ENCODE measurements at regions not wholly inside any gene's neighbourhood (a gene's known extent, or its start where the extent isn't known, plus 50 kb on each side); places are given as distances from the start of the nearest gene placed in this dataset.
"Not testable (repeated sequence)": the region's sequence is repeated elsewhere in the genome, so short reads cannot be mapped to it uniquely, and the experiment has no call there.

DNA sequence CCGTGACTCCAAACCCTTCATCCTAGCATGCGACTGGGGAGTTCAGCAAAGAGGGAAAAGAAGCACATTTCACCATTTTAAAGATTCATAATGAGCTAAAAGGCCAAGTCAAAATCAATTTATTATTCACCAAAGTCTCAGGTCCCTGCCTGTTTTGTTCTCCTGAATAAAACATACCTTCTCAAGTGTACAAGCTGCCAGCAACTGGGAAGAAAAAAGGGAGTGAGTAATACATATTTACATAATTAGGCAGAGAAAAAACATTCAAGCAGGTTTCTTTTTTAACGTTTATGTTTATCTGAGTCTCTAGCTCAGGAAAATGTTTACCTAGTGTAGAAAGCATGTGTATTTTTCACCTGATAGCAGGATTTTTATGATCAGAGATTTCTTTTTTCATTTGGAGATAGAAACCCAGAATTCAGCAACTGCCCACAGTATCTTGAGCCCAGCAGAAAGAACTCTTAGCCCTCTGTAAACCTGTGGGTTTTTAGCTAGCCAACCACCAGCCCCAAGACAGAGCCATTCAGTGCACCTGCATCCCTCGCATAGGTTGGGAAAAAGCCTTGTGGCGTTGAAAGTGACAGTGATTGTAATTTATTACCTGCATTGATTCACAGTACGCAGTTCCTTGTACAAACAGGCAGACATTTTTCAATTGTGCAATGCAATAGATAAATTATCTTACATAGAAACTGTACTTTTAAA, 117.9 kb upstream of the GRIA1 start:
- DNase-seq (ENCODE audit: low read depth in 1 of 2, low spot score in 1 of 2) = no peak
- no peaks in the 10 kb centered on the region for H3K9me3 ChIP-seq
- no peak overlapping the region for H3K4me3 ChIP-seq
- 4% methylated on average over 6 of the region's 6 CpGs for WGBS (ENCODE audit: missing lambda C conversion rate)
- no peak for TF ChIP-seq RCOR1 (IDR thresholded peaks at IDR 0.05; ENCODE audit: low read depth, low read length)
- H3K4me1 ChIP-seq = no peaks in the 10 kb centered on the region
- CTCF ChIA-PET = no interaction called here
- FAIRE-seq = no peak
- POLR2A ChIA-PET = no interaction called here
- H3K27ac ChIP-seq = no peak overlapping the region
- ATAC-seq = no peak
- H3K4me2 ChIP-seq = no peak overlapping the region

DNA sequence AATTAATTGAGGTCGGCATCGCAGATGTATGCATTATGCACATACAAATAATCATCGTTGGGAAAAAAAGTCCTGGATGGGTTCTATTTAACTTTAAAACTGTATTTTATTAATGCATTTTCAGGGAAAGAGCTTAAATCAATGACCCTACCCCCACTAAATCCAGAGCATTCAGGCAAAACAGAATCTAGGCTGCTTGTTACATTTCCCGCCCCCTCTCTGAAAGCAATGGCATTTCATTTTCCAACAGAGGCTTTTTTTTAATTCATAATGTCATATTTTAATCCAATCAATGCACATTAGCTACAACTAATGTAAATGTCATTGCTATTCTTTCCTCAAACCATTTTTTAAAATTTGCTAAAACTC, 117.4 kb upstream of the GRIA1 start:
- FAIRE-seq = no peak
- CTCF ChIA-PET = no interaction called here

DNA sequence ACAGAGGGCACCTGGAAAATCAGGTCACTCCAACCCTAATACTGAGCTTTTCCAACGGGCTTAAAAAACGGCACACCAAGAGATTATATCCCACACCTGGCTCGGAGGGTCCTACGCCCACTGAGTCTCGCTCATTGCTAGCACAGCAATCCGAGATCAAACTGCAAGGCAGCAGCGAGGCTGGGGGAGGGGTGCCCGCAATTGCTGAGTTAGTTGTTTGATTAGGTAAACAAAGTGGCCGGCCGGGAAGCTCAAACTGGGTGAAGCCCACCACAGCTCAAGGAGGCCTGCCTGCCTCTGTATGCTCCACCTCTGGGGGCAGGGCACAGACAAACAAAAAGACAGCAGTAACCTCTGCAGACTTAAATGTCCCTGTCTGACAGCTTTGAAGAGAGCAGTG, 108.8 kb upstream of the GRIA1 start:
- DNase-seq (ENCODE audit: low read depth in 1 of 2, low spot score in 1 of 2); H3K4me1 ChIP-seq; CTCF ChIA-PET; FAIRE-seq; H3K27ac ChIP-seq; H3K4me3 ChIP-seq; H3K4me2 ChIP-seq; H3K9me3 ChIP-seq; ATAC-seq; POLR2A ChIA-PET: not testable (repeated sequence)
- WGBS (ENCODE audit: missing lambda C conversion rate) = 33% methylated on average over 10 of the region's 10 CpGs

More for the DNA sequence above, 117.4 kb upstream of the GRIA1 start:
- no peaks in the 10 kb centered on the region for H3K9me3 ChIP-seq
- DNase-seq (ENCODE audit: low read depth in 1 of 2, low spot score in 1 of 2) (no peak), ATAC-seq (no peak)
- no peak overlapping the region for H3K27ac ChIP-seq
- no peak overlapping the region for H3K4me2 ChIP-seq
- POLR2A ChIA-PET = no interaction called here
- H3K4me3 ChIP-seq = no peak overlapping the region
- H3K4me1 ChIP-seq = no peaks in the 10 kb centered on the region
- TF ChIP-seq CHD2 (IDR thresholded peaks at IDR 0.05; ENCODE audit: low read length, partially characterized antibody) (no peak), NR3C1 (IDR thresholded peaks at IDR 0.05) (no peak), FOXS1 (CRISPR knock-in tag; IDR thresholded peaks at IDR 0.05) (no peak), NPAS2 (CRISPR knock-in tag; IDR thresholded peaks at IDR 0.05; ENCODE audit: borderline replicate concordance) (no peak), HOXB5 (CRISPR knock-in tag; IDR thresholded peaks at IDR 0.05) (no peak), BHLHE40 (IDR thresholded peaks at IDR 0.05; ENCODE audit: low read depth, low read length) (no peak), ZFP36 (IDR thresholded peaks at IDR 0.05; ENCODE audit: borderline replicate concordance, partially characterized antibody) (no peak), KDM5A (IDR thresholded peaks at IDR 0.05) (no peak), ZSCAN20 (CRISPR knock-in tag; IDR thresholded peaks at IDR 0.05) (no peak), MAFK (IDR thresholded peaks at IDR 0.05; ENCODE audit: partially characterized antibody) (no peak), HOXB13 (CRISPR knock-in tag; IDR thresholded peaks at IDR 0.05; ENCODE audit: low read depth) (no peak)
- TF ChIP-seq, protein P1, sequence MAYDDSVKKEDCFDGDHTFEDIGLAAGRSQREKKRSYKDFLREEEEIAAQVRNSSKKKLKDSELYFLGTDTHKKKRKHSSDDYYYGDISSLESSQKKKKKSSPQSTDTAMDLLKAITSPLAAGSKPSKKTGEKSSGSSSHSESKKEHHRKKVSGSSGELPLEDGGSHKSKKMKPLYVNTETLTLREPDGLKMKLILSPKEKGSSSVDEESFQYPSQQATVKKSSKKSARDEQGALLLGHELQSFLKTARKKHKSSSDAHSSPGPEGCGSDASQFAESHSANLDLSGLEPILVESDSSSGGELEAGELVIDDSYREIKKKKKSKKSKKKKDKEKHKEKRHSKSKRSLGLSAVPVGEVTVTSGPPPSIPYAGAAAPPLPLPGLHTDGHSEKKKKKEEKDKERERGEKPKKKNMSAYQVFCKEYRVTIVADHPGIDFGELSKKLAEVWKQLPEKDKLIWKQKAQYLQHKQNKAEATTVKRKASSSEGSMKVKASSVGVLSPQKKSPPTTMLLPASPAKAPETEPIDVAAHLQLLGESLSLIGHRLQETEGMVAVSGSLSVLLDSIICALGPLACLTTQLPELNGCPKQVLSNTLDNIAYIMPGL (CRISPR knock-in tag; IDR thresholded peaks at IDR 0.05; ENCODE audit: borderline replicate concordance) = no peak
- TF ChIP-seq, protein P2, sequence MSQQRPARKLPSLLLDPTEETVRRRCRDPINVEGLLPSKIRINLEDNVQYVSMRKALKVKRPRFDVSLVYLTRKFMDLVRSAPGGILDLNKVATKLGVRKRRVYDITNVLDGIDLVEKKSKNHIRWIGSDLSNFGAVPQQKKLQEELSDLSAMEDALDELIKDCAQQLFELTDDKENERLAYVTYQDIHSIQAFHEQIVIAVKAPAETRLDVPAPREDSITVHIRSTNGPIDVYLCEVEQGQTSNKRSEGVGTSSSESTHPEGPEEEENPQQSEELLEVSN (IDR thresholded peaks at IDR 0.05; ENCODE audit: borderline replicate concordance, low read depth) = no peak
- TF ChIP-seq, protein P3, sequence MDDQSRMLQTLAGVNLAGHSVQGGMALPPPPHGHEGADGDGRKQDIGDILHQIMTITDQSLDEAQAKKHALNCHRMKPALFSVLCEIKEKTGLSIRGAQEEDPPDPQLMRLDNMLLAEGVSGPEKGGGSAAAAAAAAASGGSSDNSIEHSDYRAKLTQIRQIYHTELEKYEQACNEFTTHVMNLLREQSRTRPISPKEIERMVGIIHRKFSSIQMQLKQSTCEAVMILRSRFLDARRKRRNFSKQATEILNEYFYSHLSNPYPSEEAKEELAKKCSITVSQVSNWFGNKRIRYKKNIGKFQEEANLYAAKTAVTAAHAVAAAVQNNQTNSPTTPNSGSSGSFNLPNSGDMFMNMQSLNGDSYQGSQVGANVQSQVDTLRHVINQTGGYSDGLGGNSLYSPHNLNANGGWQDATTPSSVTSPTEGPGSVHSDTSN (IDR thresholded peaks at IDR 0.05) = no peak
- TF ChIP-seq, protein P4, sequence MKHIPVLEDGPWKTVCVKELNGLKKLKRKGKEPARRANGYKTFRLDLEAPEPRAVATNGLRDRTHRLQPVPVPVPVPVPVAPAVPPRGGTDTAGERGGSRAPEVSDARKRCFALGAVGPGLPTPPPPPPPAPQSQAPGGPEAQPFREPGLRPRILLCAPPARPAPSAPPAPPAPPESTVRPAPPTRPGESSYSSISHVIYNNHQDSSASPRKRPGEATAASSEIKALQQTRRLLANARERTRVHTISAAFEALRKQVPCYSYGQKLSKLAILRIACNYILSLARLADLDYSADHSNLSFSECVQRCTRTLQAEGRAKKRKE (CRISPR knock-in tag; IDR thresholded peaks at IDR 0.05; ENCODE audit: low read depth) = no peak
- 30% methylated on average over 4 of the region's 4 CpGs for WGBS (ENCODE audit: missing lambda C conversion rate)

DNA sequence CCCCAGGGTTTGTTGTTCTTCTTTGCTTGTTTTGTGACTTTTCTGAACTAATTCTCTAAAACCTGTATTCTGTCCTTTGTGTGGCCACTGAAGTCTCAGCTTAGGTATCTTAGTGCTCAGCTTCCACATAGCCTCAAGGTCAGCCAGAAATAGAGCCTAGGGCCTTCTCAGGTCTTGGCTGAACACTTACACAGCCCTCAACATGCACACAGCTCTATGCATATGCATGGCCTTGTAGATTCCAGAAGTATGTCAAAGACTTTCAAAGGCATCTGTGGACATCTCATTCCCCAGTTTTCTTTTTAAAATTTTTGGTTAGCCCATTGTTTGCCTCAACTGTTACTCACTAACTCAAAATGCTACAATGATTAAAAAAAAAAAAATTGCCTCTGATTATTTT, 99.9 kb upstream of the GRIA1 start:
- no peak overlapping the region for H3K4me2 ChIP-seq
- FAIRE-seq (no peak), DNase-seq (ENCODE audit: low read depth in 1 of 2, low spot score in 1 of 2) (no peak), ATAC-seq (no peak)
- no peak overlapping the region for H3K4me3 ChIP-seq
- POLR2A ChIA-PET = no interaction called here
- H3K4me1 ChIP-seq = no peaks in the 10 kb centered on the region
- CTCF ChIA-PET = no interaction called here
- H3K27ac ChIP-seq = no peak overlapping the region
- no peaks in the 10 kb centered on the region for H3K9me3 ChIP-seq
- TF ChIP-seq POLR2A (IDR thresholded peaks at IDR 0.05; ENCODE audit: low read length) (no peak), RAD21 (conservative IDR thresholded peaks at IDR 0.05 in 1 of 2, IDR thresholded peaks at IDR 0.05 in 1 of 2) (no peak), CBX2 (IDR thresholded peaks at IDR 0.05; ENCODE audit: borderline replicate concordance, low read depth) (no peak), POLR2AphosphoS2 (conservative IDR thresholded peaks at IDR 0.05; ENCODE audit: low read length) (no peak), CHD4 (IDR thresholded peaks at IDR 0.05; ENCODE audit: borderline replicate concordance) (no peak), CEBPB (IDR thresholded peaks at IDR 0.05) (no peak), MAZ (IDR thresholded peaks at IDR 0.05; ENCODE audit: borderline replicate concordance, low read depth, low read length) (no peak), SREBF2 (IDR thresholded peaks at IDR 0.05) (no peak), FOXS1 (CRISPR knock-in tag; IDR thresholded peaks at IDR 0.05) (no peak), JUNB (IDR thresholded peaks at IDR 0.05) (no peak), FOSB (CRISPR knock-in tag; IDR thresholded peaks at IDR 0.05) (no peak), BHLHE40 (IDR thresholded peaks at IDR 0.05; ENCODE audit: low read depth, low read length) (no peak)
- TF ChIP-seq, protein P5, sequence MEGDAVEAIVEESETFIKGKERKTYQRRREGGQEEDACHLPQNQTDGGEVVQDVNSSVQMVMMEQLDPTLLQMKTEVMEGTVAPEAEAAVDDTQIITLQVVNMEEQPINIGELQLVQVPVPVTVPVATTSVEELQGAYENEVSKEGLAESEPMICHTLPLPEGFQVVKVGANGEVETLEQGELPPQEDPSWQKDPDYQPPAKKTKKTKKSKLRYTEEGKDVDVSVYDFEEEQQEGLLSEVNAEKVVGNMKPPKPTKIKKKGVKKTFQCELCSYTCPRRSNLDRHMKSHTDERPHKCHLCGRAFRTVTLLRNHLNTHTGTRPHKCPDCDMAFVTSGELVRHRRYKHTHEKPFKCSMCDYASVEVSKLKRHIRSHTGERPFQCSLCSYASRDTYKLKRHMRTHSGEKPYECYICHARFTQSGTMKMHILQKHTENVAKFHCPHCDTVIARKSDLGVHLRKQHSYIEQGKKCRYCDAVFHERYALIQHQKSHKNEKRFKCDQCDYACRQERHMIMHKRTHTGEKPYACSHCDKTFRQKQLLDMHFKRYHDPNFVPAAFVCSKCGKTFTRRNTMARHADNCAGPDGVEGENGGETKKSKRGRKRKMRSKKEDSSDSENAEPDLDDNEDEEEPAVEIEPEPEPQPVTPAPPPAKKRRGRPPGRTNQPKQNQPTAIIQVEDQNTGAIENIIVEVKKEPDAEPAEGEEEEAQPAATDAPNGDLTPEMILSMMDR (IDR thresholded peaks at IDR 0.05) = no peak
